GM18517 (cell line): ENCODE measurements at regions not wholly inside any gene's neighbourhood (a gene's known extent, or its start where the extent isn't known, plus 50 kb on each side); places are given as distances from the start of the nearest gene placed in this dataset.

Source experiments
- ATAC-seq: cut with Tn5 transposase; IDR thresholded peaks from one replicate; pipeline ENCODE4 v1.9.1; 2021; ENCODE audit warnings: mild to moderate bottlenecking, moderate library complexity; ENCODE audit not compliant: unreplicated experiment

DNA sequence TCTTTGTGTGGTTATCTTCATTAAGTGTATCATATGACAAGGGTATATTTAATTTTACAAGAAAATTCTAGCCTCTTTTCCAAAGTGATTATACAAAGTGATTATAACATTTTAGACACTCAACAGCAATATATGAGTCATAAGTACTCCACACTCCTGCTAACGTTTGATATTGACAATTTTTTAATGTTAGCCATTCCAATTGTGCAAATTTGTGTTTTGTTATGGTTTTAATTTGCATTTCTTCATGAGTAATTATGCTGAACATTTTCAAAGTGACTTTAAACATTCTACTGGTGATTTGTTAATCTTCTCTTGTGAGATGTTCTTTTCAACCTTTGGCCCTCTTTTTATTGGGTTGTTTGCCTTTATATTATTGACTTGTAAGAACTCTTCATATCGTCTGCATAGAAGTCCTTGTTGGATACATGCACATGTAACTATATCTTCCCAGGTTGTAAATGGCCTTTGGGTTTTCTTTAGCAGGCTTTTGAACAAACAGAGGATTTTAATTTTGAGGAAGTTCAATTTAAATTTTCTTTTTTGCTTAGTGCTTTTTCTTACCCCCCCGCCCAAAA lies 771.6 kb upstream of the ZNF608 start:
- no peak for ATAC-seq

DNA sequence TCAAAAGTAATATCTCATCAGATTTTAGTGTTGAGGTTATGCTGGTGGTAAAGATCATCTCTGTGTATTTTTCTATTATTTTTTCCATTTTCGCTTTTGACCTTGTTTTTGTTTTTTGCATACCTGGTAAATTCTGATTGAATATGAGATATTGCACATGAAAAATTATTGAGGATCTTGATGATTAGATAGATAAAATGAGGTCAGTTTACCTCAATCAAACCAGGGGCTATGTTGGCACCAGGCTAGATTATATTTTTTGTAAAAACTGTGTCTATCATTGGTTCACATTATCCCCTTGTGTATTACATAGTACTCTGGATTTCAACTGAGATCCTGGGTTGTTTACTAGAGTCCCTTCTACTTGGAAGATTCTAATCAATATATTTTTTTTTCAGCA lies 774.9 kb upstream of the ZNF608 start:
- no peak for ATAC-seq

DNA sequence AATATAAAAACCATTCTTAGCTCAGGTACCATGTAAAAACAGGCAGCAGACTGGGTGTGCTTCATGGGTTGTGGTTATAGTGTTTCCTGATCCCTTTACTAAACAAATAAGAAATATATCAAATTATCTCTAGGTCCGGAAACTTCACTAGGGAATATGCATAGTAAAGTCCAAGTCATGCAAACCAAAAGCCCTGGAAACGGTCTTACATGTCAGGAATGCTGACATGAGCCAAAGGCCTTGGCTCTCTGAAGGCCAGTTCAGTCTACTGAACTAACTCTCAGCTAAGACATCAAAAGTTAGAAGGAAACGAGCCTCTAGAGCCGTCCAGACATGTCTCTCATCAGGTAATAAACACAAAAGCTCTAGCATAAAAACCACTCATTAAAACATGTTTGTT lies 778.9 kb upstream of the ZNF608 start:
- ATAC-seq, result no peak

DNA sequence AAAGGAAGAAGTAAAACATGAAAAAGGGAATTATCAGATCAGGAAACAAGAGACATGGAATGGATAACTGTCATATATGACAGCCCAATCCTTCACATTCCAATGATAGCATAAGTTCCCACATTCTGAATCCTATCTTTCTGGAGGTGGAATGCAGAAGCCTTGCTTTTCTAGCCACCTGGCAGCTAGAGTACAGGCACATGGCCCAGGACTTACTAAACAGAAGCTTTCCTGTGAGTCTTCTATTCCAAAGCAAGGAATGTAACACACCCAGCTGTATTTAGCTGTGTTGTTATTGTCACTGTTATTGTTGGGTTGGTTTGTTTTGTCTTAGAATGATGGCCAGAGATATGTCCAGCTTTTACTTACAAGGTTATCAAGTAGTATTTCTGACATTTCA lies 780.5 kb upstream of the ZNF608 start:
- no peak for ATAC-seq

DNA sequence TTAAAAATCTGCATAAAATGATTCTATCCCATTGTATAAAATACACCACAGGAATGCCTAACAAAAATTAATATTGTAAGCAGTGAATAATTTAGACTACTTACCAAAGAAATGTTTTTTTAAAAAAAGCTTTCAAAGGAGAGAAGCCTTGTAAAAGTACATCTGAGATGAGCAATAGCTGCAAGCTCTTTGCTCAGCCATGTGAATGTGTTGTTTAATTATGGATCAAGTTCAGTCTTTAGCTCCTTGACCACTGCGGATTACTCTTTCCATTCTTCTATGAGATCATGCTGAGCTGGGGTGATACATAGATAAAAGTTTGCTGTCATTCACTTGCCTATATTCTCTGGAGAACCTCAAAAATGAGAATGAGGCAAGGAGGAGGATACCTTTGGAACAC lies 782.4 kb upstream of the ZNF608 start:
- ATAC-seq, result no peak

DNA sequence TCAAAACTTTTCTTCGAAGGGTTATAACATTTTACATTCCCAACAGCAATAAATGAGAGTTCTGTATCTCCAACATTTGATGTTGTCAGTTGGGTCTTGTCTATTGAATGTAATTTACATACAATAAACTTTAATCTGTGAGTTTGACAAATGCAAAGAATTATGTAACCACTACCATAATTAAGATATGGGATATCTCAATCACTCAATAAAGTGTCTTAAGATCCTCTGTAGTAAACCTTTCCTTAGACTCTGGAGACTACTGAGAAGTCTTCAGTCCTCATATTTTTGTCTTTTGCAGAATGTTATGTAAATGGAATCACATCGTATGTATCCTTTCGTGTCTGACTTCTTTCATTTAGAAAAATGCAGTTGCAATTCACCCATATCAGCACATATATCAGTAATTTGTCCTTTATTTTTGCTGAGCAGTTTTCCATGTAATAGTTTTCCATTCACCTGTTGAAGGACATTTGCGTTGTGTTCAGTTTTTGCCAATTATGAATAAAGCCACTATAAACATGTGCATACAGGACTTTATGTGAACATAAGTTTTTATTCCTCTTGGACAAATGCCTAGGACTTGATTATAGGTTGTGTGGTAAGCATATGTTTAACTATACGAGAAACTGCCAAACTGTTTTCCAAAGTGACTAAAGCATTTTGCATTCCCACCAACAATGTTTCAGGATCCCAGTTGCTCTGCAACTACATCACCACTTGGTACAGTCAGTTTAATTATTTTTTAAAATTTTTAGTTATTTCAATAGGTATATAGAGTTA lies 784.6 kb upstream of the ZNF608 start:
- ATAC-seq, result no peak

DNA sequence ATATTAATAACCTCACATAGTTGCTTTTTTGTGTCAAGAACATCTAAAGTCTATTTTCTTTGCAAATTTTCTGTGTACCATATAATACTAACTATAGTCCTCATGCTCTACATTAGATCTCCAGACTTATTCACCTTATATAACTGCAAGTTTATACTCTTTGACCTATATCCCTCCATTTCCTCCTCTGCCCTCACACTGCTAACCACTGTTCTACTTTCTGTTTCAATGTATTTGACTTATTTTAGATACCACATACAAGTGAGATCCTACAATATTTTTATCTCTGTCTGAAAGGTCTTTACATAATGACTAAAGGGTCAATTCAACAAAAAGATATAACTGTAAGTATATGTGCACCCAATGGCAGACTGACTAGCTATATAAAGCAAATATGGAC lies 789.7 kb upstream of the ZNF608 start:
- ATAC-seq, result no peak

DNA sequence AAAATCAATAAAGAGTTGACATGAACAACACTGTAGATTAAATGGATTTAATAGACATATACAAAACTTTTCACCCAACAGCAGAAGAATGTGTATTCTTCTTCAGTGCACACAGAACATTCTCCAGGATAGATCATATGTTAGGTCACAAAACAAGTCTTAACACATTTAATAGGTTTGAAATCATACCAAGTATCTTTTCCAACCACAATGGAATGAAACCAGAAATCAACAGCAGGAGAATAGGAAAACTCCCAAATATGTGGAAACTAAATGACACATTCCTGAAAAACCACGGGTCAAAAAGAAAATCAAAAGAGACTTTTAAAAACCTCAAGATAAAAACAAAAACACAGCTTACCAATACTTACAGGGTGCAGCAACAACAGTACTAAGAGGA lies 790.1 kb upstream of the ZNF608 start:
- ATAC-seq, result no peak

DNA sequence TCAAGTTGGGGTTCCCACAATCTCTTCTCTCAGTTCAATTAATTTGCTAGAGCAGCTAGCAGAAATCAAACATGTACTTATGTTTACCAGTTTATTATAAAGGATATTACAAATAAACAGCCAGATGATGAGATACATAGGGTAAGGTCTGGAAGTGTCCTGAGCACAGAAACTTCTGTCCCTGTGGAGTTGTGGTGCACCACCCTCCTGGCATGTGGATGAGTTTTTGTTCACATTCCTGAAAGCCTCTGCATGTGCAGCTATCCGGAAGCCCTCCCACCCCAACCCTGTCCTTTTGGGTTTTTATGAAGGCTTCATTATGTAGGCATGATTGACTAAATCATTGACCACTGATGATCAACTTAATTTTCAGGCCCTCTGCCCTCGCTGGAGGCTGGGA lies 791.2 kb upstream of the ZNF608 start:
- no peak for ATAC-seq

DNA sequence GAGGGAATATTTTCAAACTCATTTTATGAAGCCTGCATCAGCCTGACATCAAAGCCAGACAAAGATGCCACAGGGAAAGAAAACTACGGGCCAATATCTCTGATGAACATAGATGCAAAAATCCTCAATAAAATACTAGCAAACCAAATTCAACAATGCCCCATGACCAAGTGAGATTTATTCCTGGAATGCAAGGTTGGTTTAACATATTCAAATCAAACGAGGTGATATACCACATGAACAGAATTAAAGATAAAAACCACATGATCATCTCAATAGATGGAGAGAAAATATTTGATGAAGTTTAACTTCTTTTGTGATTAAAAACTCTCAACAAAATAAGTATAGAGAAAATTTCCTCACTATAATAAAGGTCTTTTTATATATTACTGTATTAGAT lies 792.0 kb upstream of the ZNF608 start:
- ATAC-seq, result no peak

DNA sequence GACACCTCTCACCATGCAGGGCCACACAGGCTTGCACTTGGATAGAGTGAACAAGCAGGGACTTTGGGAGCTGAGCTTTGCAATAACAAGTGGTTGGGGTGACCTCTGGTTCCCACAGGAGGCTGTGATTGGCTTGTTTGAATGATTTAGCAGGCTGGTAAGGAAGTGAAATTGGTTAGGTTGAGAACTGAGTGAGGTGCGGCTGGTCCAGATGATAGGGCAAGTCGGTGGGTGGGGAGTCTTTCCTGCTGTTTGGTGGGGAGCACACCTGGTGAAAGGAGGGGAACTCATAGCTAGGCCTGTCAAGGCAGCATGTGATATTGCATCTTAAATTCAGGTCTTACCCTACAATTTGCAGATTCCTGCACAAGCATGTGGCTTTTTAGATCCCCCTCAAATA lies 794.6 kb upstream of the ZNF608 start:
- no peak for ATAC-seq

DNA sequence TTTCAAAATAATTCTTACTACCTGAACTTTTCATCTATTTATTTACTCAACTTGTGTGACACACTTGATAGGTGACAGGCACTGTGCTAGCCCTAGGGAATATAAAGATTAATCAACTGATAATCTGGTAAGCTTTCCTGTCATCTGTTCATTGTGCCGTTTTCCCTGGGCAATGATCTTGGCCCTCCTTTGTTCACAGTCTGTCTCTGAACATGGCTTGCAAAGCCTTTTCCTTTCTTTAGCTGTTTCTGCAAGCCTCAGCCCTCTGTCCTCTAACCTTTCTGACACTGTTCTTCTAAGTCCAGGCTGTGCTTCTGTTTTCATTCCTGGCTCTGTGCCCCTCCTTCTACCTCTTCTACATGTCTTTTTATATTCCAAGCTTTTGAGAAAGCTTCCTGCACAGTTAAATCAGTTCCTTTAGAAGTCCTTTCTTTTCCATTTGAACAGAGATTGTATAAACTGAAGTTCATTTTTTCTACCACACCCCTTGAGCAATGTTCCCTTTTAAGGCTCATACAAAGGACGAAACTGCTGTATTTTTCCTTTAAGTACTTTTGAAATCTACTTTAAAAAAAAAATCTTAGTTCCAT lies 803.0 kb upstream of the ZNF608 start:
- ATAC-seq, result no peak

DNA sequence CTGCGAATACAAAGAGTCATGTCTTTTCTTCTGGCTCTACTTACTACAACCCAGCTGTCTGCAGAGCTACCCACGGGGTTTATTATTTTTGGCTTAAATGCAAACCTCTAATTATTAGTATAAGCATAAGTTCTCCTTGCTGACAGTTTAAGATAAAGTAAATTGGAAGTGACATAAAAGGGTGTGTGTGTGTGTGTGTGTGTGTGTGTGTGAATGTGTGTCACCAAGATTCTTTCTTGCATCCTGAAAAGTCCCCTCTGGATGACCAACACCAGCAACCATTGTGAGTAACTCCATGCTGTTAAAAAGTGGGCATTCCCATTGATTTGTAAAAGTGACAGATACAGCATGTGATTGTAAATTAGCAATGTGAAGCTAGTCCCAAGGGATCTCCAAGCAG lies 803.8 kb upstream of the ZNF608 start:
- ATAC-seq, result no peak

DNA sequence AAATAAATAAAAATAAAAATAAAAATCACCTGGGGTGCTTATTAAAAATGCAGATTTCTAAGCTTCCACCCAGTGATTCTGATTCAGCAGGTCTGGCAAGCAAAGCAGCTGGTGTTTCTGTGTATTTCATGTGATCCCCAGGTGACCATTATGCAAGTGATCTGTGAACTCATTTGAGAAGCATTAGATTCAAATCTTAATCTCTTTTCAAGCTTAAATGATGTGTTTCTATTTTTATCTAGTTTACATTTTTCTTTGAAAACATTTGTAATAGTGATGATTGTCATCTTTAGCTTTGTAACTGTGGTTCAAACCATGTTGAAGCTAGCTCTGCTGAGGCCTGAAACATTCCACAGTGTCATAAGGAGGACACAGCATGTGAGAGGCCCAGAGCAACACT lies 804.8 kb upstream of the ZNF608 start:
- ATAC-seq, result no peak

DNA sequence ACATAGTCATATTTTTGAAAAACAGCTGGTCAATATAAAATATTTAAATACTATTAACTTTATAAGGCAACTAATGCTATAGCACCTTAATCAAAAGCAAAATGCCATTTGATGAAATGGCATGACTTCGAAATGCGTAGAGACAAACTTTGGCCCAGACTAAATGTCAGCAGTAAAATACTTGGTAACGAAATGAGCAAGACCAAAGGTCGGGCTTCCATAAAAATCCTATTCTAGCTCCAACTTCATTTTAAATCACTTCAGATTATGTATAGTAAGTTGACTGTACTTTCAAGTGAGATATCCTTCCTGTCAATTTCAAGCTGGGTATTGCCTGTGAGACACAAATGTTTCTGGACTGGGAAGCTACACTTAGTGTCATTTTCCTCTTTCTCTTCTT lies 805.4 kb upstream of the ZNF608 start:
- no peak for ATAC-seq

DNA sequence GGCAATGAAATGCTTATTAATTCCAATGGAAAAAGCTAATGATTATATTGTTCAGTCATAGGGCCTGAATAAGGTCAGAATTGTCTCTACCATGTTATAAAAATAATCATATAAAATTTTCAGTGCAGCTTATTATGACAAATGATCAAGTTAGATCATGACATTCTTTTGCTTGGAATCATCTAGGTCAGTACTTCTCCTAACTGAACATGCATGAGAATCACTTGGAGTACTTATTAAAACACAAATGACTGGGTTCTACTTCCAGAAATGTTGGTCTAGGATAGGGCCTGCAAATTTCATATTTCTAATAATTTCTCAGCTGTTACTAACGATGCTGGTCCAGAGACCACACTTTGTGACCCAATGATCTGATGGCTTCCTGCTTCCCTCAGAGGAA lies 806.0 kb upstream of the ZNF608 start:
- ATAC-seq, result no peak

DNA sequence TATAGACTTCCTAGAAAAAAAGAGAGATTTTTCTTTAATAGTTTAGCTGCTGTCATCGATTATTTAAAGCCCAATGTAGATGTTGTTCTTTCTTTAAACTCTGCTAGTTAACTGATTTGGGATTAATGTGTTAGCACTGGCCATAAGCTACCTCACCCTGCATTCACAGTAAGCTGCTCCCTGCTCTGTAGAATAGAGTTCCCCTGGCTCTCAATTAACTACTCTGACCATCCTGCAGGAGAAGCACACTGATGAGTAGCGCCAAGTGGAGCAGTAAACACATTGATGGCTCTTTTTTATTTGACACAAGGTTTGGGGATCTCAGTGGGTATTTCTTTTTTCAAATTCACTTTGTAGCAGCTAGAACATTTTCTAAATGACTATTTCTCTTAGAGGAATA lies 807.9 kb upstream of the ZNF608 start:
- no peak for ATAC-seq

DNA sequence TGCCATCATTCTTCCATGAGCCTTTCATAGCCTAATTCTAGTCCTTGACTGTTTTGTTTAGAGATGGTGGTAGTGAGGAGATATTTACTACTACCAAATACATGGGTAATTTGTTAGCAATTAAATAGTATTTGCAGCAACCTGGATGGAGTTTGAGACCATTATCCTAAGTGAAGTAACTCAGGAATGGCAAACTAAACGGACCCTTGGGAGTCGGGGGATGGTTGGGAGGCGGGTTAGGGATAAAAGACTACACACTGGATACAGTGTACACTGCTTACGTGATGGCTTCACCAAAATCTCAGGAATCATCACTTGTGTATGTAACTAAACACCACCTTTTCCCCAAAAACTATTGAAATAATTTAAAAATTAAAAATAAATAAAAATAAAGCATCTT lies 809.2 kb upstream of the ZNF608 start:
- ATAC-seq, result no peak

DNA sequence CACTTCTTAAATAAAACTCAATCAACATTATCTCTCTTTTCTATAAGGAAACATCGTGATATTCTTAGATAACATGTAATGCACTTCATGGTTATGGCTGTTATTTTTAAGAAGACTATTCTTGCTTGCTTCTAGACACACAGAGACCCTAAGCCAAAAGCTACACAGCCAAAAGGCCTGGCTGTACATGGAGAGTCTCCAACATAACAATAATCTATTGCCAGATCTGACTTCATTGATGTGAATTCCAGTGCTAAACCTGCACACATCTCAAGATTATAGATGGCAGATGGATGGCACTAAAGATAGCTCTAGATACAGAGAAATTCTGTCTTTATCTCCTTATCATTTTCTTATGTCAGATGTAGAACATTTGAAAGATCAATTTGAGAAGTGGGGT lies 811.6 kb upstream of the ZNF608 start:
- no peak for ATAC-seq

DNA sequence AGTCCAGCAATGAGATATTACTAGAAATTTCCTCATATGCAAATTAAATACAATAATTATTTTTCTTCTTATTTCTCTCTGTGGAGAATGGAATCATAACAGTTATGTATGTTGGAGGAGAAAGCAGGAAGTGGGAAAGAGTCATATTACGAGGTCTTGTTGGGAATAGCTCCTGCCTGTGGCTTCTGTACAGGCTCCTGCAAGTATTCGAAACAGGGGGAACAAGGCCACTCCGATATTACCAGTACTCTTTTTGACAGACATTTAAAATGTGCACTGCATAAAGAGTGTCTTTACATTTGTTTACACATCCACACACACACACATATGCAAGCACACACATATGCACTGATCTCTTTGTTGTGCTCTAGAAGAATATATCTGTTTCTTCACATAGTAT lies 812.0 kb upstream of the ZNF608 start:
- ATAC-seq, result no peak

DNA sequence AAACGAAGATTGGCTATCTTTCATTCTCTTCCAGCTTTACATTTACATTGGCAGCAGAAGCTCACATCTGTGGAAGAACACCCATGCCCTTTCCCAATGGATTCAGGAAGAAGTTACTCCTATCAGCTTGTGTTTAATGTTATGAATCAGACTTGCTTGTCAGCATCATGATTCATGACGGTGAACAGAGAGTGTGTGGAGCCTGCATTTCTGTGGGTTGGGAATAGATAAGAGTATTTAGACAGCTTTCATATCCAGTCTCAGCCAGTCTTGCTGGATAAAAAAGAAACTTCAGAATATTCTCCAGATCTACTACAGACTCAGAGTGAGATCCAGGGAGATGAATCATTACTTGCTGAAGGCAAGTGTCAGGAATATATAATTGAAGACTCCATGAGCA lies 812.9 kb upstream of the ZNF608 start:
- no peak for ATAC-seq

DNA sequence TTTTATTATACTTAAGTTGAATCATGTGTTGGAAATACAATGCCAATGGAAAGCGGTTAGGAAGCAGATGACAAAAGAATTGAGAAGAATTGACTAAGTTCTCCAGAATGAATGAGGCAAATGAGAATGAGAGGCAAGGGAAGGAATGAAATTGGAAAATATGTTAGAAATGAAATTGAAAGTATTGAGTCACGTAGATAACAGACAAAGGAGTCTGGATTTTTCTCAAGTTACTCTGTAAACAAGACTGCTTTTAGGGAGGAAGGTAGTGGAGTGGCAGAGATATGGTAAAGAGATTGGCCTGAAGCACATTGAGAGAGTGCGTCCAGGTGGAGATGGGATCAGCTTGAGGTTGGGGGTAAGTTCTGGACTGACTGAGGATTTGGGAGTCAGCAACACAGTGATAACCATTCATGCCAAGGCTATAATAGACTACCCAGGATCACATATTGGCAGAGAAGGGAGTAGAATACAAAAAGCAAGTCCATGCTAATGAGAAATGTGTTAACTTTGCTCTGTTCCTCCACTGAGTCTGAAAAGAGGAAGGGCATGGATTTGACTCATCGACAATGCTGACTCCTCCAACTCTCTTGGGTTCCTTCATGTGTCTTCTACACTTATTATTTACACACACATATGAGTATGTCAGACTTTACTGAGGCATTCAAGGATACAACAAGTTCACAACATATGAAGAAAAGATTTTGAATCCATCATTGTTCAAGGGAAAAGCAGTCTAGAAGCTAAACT lies 814.2 kb upstream of the ZNF608 start:
- no peak for ATAC-seq
